ENCODE measurements at regions not wholly inside any gene's neighbourhood (a gene's known extent, or its start where the extent isn't known, plus 50 kb on each side); places are given as distances from the start of the nearest gene placed in this dataset.

DNA sequence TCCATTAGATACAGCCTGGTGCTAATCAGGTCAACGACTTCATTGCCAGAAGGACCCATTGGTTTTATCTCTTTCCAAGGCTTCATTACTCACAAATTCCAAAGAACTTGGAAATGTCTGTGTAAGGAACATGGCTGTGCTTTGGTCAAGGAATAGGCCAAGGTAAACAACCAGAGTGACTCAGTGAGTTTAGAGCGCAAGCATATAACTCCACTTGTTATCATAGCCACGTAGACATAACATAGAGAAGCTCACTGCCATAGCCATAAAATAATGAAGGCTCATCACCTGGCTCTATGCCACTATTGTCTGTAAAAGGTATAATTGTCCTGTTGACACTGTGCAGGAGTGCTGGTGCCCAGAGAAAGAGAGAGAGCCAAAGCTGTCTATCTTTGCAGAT, 139.3 kb upstream of the PLCXD3 start:
- Histone ChIP-seq H3K27ac (no peak overlapping the region), H3K9me3 (peaks cover 0 to 2% (median 0%) of the 10 kb centered on the region in 3 donors), H3K4me3 (no peak overlapping the region), H3K4me1 (no peaks in the 10 kb centered on the region), H3K36me3 (no peaks in the 10 kb centered on the region), H3K27me3 (no peaks in the 10 kb centered on the region)
- TF ChIP-seq, protein P1, sequence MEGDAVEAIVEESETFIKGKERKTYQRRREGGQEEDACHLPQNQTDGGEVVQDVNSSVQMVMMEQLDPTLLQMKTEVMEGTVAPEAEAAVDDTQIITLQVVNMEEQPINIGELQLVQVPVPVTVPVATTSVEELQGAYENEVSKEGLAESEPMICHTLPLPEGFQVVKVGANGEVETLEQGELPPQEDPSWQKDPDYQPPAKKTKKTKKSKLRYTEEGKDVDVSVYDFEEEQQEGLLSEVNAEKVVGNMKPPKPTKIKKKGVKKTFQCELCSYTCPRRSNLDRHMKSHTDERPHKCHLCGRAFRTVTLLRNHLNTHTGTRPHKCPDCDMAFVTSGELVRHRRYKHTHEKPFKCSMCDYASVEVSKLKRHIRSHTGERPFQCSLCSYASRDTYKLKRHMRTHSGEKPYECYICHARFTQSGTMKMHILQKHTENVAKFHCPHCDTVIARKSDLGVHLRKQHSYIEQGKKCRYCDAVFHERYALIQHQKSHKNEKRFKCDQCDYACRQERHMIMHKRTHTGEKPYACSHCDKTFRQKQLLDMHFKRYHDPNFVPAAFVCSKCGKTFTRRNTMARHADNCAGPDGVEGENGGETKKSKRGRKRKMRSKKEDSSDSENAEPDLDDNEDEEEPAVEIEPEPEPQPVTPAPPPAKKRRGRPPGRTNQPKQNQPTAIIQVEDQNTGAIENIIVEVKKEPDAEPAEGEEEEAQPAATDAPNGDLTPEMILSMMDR (IDR thresholded peaks at IDR 0.05) = no peak
- ATAC-seq = no peak
- WGBS, 2 donors (ENCODE audit: low coverage in 1 of 2) = 56 to 75% methylated on average over 1 to 2 of the region's 3 CpGs

DNA sequence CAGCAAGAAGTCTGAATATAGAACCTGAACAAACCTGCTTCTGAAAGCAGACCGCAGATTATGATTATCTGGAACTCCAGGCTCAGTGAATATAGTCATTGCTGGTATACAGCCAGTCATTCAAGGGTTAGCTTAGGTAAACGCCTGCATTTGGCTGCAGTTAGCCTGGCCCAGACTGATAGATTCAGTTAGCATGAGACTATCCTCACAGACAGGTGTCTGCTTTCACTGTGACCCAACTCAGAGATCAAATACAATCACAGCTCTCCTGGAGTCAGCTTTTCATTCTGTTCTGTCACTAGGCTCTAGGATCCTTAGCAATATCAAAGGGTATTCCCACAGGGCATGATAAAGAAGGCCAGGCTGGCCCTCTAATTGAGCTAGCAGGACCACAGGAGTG, 138.6 kb upstream of the PLCXD3 start:
- WGBS, 2 donors (ENCODE audit: low coverage in 1 of 2) = 83% methylated on average over 1 of the region's 2 CpGs
- ATAC-seq = no peak
- TF ChIP-seq POLR2A (IDR thresholded peaks at IDR 0.05) = no peak
- TF ChIP-seq POLR2AphosphoS5 (IDR thresholded peaks at IDR 0.05) = no peak
- no peak for TF ChIP-seq EP300 (IDR thresholded peaks at IDR 0.05)
- TF ChIP-seq, protein P1 (IDR thresholded peaks at IDR 0.05) = no peak
- Histone ChIP-seq H3K27ac (no peak overlapping the region), H3K27me3 (no peaks in the 10 kb centered on the region), H3K4me3 (no peak overlapping the region), H3K36me3 (no peaks in the 10 kb centered on the region), H3K9me3 (no peaks in the 10 kb centered on the region), H3K4me1 (no peaks in the 10 kb centered on the region)

GRCh38 chr5:41641621-41642020, 131.2 kb upstream of the PLCXD3 start:
- no peaks in the 10 kb centered on the region for H3K9me3 ChIP-seq
- ATAC-seq = no peak
- H3K36me3 ChIP-seq = no peaks in the 10 kb centered on the region
- no peaks in the 10 kb centered on the region for H3K4me1 ChIP-seq
- TF ChIP-seq, protein P1 (IDR thresholded peaks at IDR 0.05) = no peak
- TF ChIP-seq POLR2AphosphoS5 (IDR thresholded peaks at IDR 0.05) (no peak), EP300 (IDR thresholded peaks at IDR 0.05) (no peak), POLR2A (IDR thresholded peaks at IDR 0.05) (no peak)
- H3K27me3 ChIP-seq = no peaks in the 10 kb centered on the region
- 36 to 57% methylated on average over 3 of the region's 3 CpGs for WGBS, 2 donors (ENCODE audit: low coverage in 1 of 2)
- no peak overlapping the region for H3K4me3 ChIP-seq
- H3K27ac ChIP-seq = no peak overlapping the region

DNA sequence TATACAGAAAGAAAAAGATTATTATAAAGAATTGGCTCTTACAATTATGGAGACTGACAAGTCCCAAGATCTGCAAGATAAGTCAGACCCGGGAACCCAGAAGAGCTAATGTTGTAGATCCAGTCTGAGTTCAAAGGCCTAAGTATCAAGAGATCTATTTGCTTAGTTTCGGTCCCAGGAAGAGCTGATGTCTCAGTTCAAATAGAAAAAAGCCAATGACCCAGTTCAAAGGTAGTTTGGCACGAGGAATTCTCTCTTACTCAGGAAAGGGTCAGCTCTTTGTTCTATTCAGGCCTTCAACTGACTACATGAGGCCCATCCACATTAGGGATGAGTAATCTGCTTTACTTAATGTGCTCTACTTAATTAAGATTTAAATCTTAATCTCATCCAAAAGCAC, 128.3 kb upstream of the PLCXD3 start:
- Histone ChIP-seq H3K4me1 (no peaks in the 10 kb centered on the region), H3K27ac (no peak overlapping the region), H3K36me3 (no peaks in the 10 kb centered on the region), H3K27me3 (no peaks in the 10 kb centered on the region), H3K4me3 (no peak overlapping the region), H3K9me3 (no peaks in the 10 kb centered on the region)
- ATAC-seq = no peak
- 88% methylated on average over 2 to 3 of the region's 3 CpGs for WGBS, 2 donors (ENCODE audit: low coverage in 1 of 2)
- TF ChIP-seq POLR2AphosphoS5 (IDR thresholded peaks at IDR 0.05) (no peak), EP300 (IDR thresholded peaks at IDR 0.05) (no peak), POLR2A (IDR thresholded peaks at IDR 0.05) (no peak)
- TF ChIP-seq, protein P1 (IDR thresholded peaks at IDR 0.05) = no peak

DNA sequence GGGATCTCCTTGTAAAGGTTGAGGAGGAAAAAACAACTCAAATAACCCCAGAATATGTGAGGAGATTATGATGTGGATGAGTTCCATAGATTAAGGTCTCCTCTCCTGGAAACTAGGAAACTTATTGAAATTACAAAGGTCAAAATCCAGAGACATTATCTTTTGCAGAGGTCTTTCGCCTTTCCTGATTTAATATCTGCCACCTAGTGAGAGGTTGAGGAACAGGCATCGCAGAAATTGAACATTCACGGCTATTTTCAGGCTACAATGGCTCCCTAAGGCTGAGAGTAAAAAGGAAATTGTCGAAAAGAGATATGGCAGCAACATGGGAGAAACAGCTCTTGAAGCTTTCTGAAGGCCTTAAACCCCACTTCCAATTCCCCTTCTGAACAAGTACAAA, 127.5 kb upstream of the PLCXD3 start:
- 73 to 81% methylated on average over 4 of the region's 4 CpGs for WGBS, 2 donors (ENCODE audit: low coverage in 1 of 2)
- TF ChIP-seq POLR2AphosphoS5 (IDR thresholded peaks at IDR 0.05) (no peak), EP300 (IDR thresholded peaks at IDR 0.05) (no peak), POLR2A (IDR thresholded peaks at IDR 0.05) (no peak)
- TF ChIP-seq, protein P1 (IDR thresholded peaks at IDR 0.05) = no peak

More for the DNA sequence above, 127.5 kb upstream of the PLCXD3 start:
- Histone ChIP-seq H3K36me3 (no peaks in the 10 kb centered on the region), H3K4me3 (no peak overlapping the region), H3K4me1 (no peaks in the 10 kb centered on the region), H3K27ac (no peak overlapping the region), H3K9me3 (no peaks in the 10 kb centered on the region), H3K27me3 (no peaks in the 10 kb centered on the region)
- no peak for ATAC-seq
